Left ventricle myocardium inferior (tissue), 1 donor: ENCODE measurements at regions not wholly inside any gene's neighbourhood (a gene's known extent, or its start where the extent isn't known, plus 50 kb on each side); places are given as distances from the start of the nearest gene placed in this dataset.

Experiments
- DNase-seq: peaks from one replicate; pipeline ENCODE4 v3.0.0-alpha.2; 2020
- H3K27ac ChIP-seq: fragments of 200-600 bp; replicated peaks from 2 replicates; pipeline ENCODE4 v1.8.0; 2021
- H3K27me3 ChIP-seq: fragments of 200-600 bp; 2 replicates; pipeline ENCODE4 v1.8.0; 2021; ENCODE audit warnings: low read depth
- H3K36me3 ChIP-seq: fragments of 200-600 bp; 2 replicates; pipeline ENCODE4 v1.8.0; 2021
- H3K4me1 ChIP-seq: fragments of 200-600 bp; 2 replicates; pipeline ENCODE4 v1.8.0; 2021
- H3K4me3 ChIP-seq: fragments of 200-600 bp; 2 replicates; pipeline ENCODE4 v1.8.0; 2021; ENCODE audit warnings: mild to moderate bottlenecking, moderate library complexity
- H3K9me3 ChIP-seq: fragments of 200-600 bp; replicated peaks from 2 replicates; pipeline ENCODE4 v1.8.0; 2021
- CTCF ChIP-seq: fragments of 200-600 bp; IDR thresholded peaks from 2 replicates; pipeline ENCODE4 v1.8.0; 2021; ENCODE audit warnings: antibody characterized with exemption, mild to moderate bottlenecking, borderline replicate concordance
- intact Hi-C: fragments of 100-400 bp; cut with micrococcal nuclease; formaldehyde crosslinking; loops from one replicate; pipeline ENCODE4 v1.11.0; 2022
- donor health status: DM: no; HTN: yes; CAD: no; lungs with severe emphysema.

GRCh38 chr1:29931477-29932175 lies 695.3 kb downstream of the PTPRU start:
- intact Hi-C loops, result no loop called here

DNA sequence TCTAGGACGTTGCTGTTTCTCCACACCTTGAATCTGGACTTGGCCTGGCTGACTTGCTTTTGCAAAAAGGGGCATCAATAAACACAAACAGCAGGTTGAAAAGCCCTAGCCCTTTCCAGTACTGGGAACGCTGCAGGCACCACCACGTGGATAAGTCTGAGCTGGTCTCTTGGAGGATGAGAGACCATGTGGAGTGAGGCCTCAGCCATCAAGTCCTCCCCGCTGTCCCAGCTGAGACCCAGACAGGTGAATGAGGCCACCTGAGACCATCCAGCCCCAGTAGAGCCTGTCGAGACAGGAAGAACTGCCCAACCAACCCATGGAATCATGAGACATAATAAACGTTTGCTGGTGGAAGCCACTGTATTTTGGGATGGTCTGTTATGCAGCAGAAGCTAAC lies 688.7 kb downstream of the PTPRU start:
- TF ChIP-seq CTCF, result no peak
- DNase-seq, result no peak
- H3K4me3 ChIP-seq, result no peak overlapping the region
- intact Hi-C loops, result no loop called here
- H3K27ac ChIP-seq, result no peak overlapping the region
- no peaks in the 10 kb centered on the region for H3K36me3 ChIP-seq
- no peaks in the 10 kb centered on the region for H3K4me1 ChIP-seq
- H3K9me3 ChIP-seq, result no peaks in the 10 kb centered on the region
- H3K27me3 ChIP-seq, result peaks cover 60% of the 10 kb centered on the region

More at GRCh38 chr1:29931477-29932175, 695.3 kb downstream of the PTPRU start:
- no peak for TF ChIP-seq CTCF
- Histone ChIP-seq H3K27me3 (peaks cover 63% of the 10 kb centered on the region), H3K36me3 (no peaks in the 10 kb centered on the region), H3K4me1 (no peaks in the 10 kb centered on the region), H3K27ac (no peak overlapping the region), H3K4me3 (no peak overlapping the region), H3K9me3 (no peaks in the 10 kb centered on the region)
- no peak for DNase-seq

DNA sequence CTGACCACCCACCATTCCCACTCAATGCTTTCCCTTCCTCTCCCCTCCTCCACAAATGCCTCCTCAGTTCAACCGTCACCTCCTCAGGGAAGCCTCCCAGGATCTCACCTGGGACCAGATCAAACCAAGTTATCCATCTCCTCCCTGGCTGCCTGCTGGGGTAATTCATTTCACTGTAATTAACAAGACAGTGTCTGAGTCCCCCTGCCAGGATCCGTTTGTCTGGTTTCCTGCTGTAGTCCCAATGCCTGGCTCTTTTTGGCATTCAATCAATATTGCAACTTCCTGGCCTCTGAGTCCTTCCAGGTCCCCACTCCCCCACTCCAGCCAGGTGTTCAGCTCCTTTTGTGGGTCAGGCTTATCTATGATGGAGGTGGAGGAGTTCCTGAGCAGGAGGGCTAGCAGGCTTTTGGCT lies 687.7 kb downstream of the PTPRU start:
- intact Hi-C loops, result no loop called here
- no peak for DNase-seq
- no peak for TF ChIP-seq CTCF
- H3K36me3 ChIP-seq, result no peaks in the 10 kb centered on the region
- H3K4me1 ChIP-seq, result no peaks in the 10 kb centered on the region
- no peaks in the 10 kb centered on the region for H3K9me3 ChIP-seq
- no peak overlapping the region for H3K27ac ChIP-seq
- H3K27me3 ChIP-seq, result peaks cover 51% of the 10 kb centered on the region
- H3K4me3 ChIP-seq, result no peak overlapping the region

DNA sequence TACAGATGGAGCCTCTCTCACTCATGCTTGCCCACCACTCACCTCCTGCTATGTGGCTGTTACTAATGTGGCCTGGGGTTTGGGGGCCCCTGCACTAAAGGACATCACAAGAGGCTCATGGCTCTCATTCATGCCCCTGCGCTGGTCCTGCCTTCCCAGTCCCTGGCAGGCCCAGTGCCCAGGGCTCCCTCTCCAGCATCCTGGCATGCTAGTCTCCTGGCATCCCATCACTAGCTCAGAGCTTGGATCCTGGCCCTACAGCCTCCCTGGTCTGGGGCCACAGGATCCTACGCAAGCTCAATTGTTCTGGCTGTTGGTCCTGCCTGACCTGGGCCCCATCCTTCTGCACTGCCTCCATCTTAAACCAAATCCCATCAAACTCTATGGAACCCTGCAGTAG lies 685.4 kb downstream of the PTPRU start:
- no peak overlapping the region for H3K27ac ChIP-seq
- TF ChIP-seq CTCF, result no peak
- H3K4me1 ChIP-seq, result no peaks in the 10 kb centered on the region
- H3K4me3 ChIP-seq, result no peak overlapping the region
- peaks cover 38% of the 10 kb centered on the region for H3K27me3 ChIP-seq
- no peaks in the 10 kb centered on the region for H3K36me3 ChIP-seq
- DNase-seq, result no peak
- intact Hi-C loops, result no loop called here
- no peaks in the 10 kb centered on the region for H3K9me3 ChIP-seq

- Histone ChIP-seq H3K4me3 (no peak overlapping the region), H3K27me3 (peaks cover 34% of the 10 kb centered on the region), H3K27ac (no peak overlapping the region), H3K36me3 (no peaks in the 10 kb centered on the region), H3K9me3 (no peaks in the 10 kb centered on the region), H3K4me1 (no peaks in the 10 kb centered on the region)
- intact Hi-C loops, result no loop called here
- no peak for DNase-seq
- TF ChIP-seq CTCF, result no peak
Observed at GRCh38 chr1:29920784-29921183, 684.5 kb downstream of the PTPRU start.
